ENCODE measurements at regions not wholly inside any gene's neighbourhood (a gene's known extent, or its start where the extent isn't known, plus 50 kb on each side); places are given as distances from the start of the nearest gene placed in this dataset.
A peak's percentile ranks its signal among the peaks of the same experiment; 100 is the strongest.

GRCh38 chr5:165188556-165189175 is 1683.2 kb downstream of the MAT2B start:
- DNase-seq (ENCODE audit: low spot score): no peak

- DNase-seq (ENCODE audit: low spot score): no peak
Measured at GRCh38 chr5:165196961-165197360, 1691.5 kb downstream of the MAT2B start.

DNA sequence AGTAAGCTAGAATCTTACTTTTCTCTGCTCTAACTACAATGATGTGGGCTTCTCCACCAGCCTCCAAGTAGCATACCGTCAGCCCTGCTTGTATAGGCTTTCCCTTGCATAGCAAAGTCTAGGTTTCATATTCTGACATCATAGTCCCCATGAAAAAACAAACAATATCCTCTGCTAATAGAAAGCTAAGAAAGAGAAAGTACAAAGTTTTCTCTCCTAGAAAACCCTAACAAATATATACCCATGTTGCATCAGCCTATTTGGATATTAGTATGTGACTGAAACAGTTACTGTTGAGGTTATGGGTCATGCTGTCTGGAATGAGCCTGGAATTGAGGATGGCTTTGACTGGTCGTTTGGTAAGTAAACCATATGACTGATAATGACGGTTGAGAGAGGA is 1696.0 kb downstream of the MAT2B start:
- DNase-seq (ENCODE audit: low spot score): no peak

GRCh38 chr5:165201771-165202518 is 1696.5 kb downstream of the MAT2B start:
- no peak for DNase-seq (ENCODE audit: low spot score)

GRCh38 chr5:165202519-165202910 is 1697.1 kb downstream of the MAT2B start:
- DNase-seq (ENCODE audit: low spot score): no peak

GRCh38 chr5:165209101-165209727 is 1703.8 kb downstream of the MAT2B start:
- DNase-seq (ENCODE audit: low spot score): peak; percentile 27

DNA sequence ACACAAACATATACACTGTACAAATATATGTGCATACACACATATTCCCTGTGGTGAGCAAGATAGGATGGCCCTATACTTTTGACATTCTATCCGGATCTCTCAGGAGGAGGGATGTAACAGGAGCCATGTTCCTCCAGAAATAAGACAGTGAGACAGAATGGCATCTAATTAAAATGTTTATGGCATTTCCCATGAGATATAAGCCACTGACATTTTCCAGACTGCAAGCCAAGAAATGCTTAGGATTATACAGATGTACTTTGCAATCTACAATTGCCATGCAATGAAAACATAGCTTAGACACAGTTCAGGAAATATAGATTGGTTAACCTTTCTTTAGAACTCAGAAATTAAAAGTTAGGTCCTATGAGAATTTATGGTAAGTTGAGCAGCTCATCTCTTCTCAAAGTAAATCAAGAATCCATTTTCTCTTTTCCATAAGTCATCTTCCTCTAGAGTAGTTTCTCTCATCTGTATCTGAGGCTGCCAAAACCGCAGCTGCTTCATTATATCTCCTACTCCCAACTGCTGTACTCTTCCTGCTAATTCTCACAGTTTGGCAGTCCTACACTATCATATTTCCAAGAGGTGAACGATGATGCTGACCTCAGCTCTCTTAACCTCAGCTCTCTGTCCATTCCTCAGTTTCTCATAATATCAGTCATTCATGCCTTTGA is 1719.1 kb downstream of the MAT2B start:
- no peak for DNase-seq (ENCODE audit: low spot score)

GRCh38 chr5:165227515-165227914 is 1722.1 kb downstream of the MAT2B start:
- no peak for DNase-seq (ENCODE audit: low spot score)

GRCh38 chr5:165228184-165228583 is 1722.8 kb downstream of the MAT2B start:
- no peak for DNase-seq (ENCODE audit: low spot score)

- no peak for DNase-seq (ENCODE audit: low spot score)
Measured at GRCh38 chr5:165231821-165232508, 1726.5 kb downstream of the MAT2B start.

GRCh38 chr5:165232509-165233028 is 1727.2 kb downstream of the MAT2B start:
- no peak for DNase-seq (ENCODE audit: low spot score)

GRCh38 chr5:165241811-165242210 is 1736.4 kb downstream of the MAT2B start:
- no peak for DNase-seq (ENCODE audit: low spot score)

GRCh38 chr5:165242646-165243045 is 1737.2 kb downstream of the MAT2B start:
- no peak for DNase-seq (ENCODE audit: low spot score)

- DNase-seq (ENCODE audit: low spot score): no peak
Measured at GRCh38 chr5:165244407-165244806, 1739.0 kb downstream of the MAT2B start.

DNA sequence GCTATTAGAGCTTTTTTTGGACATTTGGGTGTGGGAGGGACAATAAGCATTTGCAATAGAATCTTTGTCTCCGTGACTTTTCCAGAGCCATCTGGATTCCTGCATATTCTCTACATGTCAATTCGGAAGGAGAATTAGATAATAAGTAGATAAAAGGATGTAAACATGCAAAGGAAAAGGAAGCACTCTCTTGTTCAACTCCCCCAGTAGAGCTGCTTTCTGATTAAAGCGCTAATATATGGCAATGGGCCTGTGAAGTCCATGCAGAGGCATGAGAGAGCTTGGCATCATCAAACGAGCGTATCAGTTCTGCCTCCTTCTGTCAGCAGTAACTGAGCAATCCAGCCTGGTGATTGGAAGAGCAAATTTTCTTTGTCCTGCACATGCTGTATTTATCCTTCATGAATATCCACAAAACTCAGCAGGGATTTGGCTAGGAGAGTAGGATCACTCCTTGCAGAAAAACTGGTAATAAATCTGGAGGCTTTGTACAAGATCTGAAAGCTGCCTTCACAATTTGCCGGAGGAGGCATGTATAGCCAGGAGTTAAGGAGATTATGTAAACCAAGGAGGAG is 1752.9 kb downstream of the MAT2B start:
- no peak for DNase-seq (ENCODE audit: low spot score)

DNA sequence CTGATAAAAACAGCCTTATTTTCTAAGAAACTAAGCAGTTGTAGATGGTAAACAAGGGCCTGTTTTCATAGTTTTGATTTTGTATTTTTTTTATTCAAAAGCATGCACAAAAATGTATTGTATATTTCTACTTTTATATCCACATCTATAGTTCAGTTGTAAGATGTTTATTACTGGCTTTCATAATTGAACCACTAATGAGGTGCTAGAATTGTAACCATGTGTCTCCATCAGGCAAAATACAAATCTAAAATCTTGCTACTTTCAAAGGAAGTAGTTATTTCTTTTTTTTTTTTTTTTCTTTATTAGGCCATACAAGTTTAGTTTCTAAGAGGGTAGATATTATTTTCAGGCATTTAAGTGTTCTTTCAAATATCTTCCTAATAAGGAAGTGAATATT is 1755.0 kb downstream of the MAT2B start:
- no peak for DNase-seq (ENCODE audit: low spot score)

DNA sequence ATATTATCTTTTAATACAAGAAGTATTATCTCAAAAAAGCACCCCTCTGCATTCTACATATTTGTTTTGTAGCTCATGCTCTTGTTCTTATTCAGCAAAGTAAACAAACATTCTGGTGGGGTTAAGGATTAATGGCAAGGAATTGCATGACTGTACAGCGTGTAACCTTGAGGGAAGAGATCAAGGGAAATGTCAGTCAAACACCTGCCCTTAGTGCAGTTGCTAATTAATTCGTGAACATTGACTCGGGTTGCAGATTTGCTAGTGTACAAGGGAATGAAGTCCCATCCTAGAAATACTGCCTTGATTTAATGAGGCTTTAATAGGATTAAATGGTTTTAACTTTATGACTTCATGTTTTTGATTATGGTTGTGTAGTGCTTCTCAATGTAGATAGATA is 1758.1 kb downstream of the MAT2B start:
- DNase-seq (ENCODE audit: low spot score): peak; percentile 19

DNA sequence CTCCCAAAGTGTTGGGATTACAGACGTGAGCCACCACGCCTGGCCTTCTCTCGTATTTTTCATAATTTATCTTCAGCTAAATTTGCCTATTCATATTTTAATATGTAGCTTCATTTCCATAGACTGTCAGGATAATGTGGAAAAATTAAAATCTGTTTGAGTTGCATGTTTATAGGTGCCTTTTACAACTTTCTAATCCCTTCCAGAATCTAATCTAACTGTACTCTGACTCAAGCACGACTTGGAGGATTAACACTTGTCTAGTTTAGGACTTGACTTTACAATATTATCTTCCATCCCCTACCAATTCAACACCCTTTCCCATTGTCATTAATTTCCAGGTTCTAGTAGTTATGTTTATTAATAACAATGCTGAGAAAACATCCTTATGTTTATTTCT is 1761.5 kb downstream of the MAT2B start:
- no peak for DNase-seq (ENCODE audit: low spot score)

DNA sequence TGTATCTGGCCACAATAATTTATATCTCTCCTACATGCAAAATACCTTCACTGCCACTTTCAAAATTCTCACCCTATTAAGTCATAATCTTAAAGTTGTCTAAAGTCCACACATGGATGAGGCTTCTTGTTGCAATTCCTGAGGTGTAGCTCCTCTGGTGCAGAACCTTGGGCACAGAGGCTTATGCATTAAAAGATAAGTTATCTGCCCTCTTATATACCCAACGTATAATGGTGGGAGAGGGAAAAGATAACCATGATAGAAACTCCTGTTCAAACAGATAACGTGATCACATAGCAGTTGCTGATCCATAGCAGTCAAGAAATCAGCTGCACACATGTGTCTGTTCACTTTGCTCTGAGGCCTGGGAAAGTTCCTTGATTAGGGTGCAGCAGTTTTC is 1767.0 kb downstream of the MAT2B start:
- DNase-seq (ENCODE audit: low spot score): no peak

GRCh38 chr5:165277661-165278060 is 1772.2 kb downstream of the MAT2B start:
- no peak for DNase-seq (ENCODE audit: low spot score)

DNA sequence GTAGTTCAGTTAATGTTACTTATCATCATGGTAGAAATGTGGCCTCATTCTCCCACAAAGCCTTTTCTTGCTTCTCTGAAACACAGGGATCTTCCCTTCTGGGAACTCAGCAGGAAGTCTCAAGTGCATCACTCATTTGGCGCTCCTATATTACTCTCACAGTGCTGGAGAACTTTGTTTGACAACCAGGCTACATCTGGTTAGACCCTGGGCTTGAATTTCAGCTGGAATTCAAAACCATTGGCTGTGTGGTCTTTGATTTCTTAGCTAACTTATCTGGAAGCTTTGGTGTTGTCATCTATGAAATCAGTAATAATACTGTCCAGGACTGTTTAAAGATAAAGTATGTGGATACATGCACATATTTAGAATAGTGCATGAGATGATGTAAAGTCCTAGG is 1777.1 kb downstream of the MAT2B start:
- no peak for DNase-seq (ENCODE audit: low spot score)

DNA sequence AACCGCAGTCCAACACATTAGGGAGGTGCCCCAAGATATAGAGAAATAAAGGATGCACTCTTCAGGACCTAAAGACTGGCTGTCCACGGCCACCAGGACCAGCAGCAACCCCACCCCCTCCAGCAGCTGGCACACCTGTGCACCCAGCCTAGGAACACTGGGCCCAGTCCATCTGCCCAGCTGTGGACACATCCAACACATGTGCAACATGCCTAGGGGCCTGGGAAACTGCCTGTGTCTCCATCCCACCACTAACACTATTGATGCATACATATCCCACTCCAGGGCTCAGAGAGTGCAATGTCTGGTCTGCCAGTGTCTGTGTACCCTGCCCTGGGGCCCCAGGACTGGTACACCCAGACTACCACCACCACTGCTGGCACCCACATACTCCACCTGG is 1781.3 kb downstream of the MAT2B start:
- DNase-seq (ENCODE audit: low spot score): no peak

Measured in SW480 (cell line).